ENCODE measurements at regions not wholly inside any gene's neighbourhood (a gene's known extent, or its start where the extent isn't known, plus 50 kb on each side); places are given as distances from the start of the nearest gene placed in this dataset.

GRCh38 chr2:43065871-43066270, 160.5 kb downstream of the ZFP36L2 start:
- TF ChIP-seq, protein P1, sequence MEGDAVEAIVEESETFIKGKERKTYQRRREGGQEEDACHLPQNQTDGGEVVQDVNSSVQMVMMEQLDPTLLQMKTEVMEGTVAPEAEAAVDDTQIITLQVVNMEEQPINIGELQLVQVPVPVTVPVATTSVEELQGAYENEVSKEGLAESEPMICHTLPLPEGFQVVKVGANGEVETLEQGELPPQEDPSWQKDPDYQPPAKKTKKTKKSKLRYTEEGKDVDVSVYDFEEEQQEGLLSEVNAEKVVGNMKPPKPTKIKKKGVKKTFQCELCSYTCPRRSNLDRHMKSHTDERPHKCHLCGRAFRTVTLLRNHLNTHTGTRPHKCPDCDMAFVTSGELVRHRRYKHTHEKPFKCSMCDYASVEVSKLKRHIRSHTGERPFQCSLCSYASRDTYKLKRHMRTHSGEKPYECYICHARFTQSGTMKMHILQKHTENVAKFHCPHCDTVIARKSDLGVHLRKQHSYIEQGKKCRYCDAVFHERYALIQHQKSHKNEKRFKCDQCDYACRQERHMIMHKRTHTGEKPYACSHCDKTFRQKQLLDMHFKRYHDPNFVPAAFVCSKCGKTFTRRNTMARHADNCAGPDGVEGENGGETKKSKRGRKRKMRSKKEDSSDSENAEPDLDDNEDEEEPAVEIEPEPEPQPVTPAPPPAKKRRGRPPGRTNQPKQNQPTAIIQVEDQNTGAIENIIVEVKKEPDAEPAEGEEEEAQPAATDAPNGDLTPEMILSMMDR (IDR thresholded peaks at IDR 0.05; ENCODE audit: low read depth, low read length), result no peak
- TF ChIP-seq EZH2phosphoT487 (IDR thresholded peaks at IDR 0.05; ENCODE audit: low read depth), result no peak
